ENCODE measurements at regions not wholly inside any gene's neighbourhood (a gene's known extent, or its start where the extent isn't known, plus 50 kb on each side); places are given as distances from the start of the nearest gene placed in this dataset.

GRCh38 chr14:49428076-49428475 is 158.1 kb downstream of the RPS29 start:
- TF ChIP-seq CTCF (IDR thresholded peaks at IDR 0.05) (no peak), EP300 (IDR thresholded peaks at IDR 0.05) (no peak)

Measured in upper lobe of left lung (tissue), 4 donors.